Testis (tissue), 2 donors: ENCODE measurements at regions not wholly inside any gene's neighbourhood (a gene's known extent, or its start where the extent isn't known, plus 50 kb on each side); places are given as distances from the start of the nearest gene placed in this dataset.

ENCODE experiments used
- DNase-seq: peaks from one replicate; pipeline ENCODE4 v3.0.0-alpha.2; 2019
- H3K27ac ChIP-seq, 2 donors: fragments of 200-600 bp; sonication (generic); one replicate each; pipeline ENCODE4 v1.5.1; 2019
- H3K27me3 ChIP-seq: fragments of 200-600 bp; sonication (generic); one replicate; pipeline ENCODE4 v1.5.1; 2019
- H3K36me3 ChIP-seq: fragments of 200-600 bp; sonication (generic); one replicate; pipeline ENCODE4 v1.5.1; 2017; ENCODE audit warnings: low read depth; ENCODE audit errors: missing control alignments
- H3K4me1 ChIP-seq: fragments of 200-600 bp; sonication (generic); one replicate; pipeline ENCODE4 v1.5.1; 2019
- H3K4me3 ChIP-seq, 2 donors: fragments of 200-600 bp; sonication (generic); one replicate each; pipeline ENCODE4 v1.5.1; 2017 to 2019
- H3K9me3 ChIP-seq: fragments of 200-600 bp; sonication (generic); one replicate; pipeline ENCODE4 v1.5.1; 2017
- POLR2A ChIP-seq: fragments of 450-650 bp; IDR thresholded peaks from one replicate; pipeline ENCODE4 v1.6.1; 2017; ENCODE audit warnings: antibody characterized with exemption, mild to moderate bottlenecking, moderate library complexity
- WGBS, 2 donors: methylation state at CpG; one replicate each; pipeline ENCODE4 v1.1.5; 2018; 5-methylcytosine and 5-hydroxymethylcytosine counted together
- intact Hi-C: fragments of 100-400 bp; cut with DNase I; formaldehyde crosslinking; loops from one replicate; pipeline ENCODE4 v1.15.1; 2023; ENCODE audit warnings: low total_unique reads
- TF ChIP-seq, protein P1 (sequence below), 3 experiments: fragments of 450-650 bp in 2 of 3; fragments of 200-600 bp in 1 of 3; sonication (generic) in 1 of 3; IDR thresholded peaks; one replicate each; pipeline ENCODE4 v1.5.1; 2016 to 2019; ENCODE audit warnings: antibody characterized with exemption in 3 of 3, mild to moderate bottlenecking in 2 of 3, moderate library complexity in 1 of 3

- no peaks in the 10 kb centered on the region for H3K9me3 ChIP-seq
- H3K27ac ChIP-seq: no peak overlapping the region
- no peak for TF ChIP-seq POLR2A
- TF ChIP-seq, protein P1, sequence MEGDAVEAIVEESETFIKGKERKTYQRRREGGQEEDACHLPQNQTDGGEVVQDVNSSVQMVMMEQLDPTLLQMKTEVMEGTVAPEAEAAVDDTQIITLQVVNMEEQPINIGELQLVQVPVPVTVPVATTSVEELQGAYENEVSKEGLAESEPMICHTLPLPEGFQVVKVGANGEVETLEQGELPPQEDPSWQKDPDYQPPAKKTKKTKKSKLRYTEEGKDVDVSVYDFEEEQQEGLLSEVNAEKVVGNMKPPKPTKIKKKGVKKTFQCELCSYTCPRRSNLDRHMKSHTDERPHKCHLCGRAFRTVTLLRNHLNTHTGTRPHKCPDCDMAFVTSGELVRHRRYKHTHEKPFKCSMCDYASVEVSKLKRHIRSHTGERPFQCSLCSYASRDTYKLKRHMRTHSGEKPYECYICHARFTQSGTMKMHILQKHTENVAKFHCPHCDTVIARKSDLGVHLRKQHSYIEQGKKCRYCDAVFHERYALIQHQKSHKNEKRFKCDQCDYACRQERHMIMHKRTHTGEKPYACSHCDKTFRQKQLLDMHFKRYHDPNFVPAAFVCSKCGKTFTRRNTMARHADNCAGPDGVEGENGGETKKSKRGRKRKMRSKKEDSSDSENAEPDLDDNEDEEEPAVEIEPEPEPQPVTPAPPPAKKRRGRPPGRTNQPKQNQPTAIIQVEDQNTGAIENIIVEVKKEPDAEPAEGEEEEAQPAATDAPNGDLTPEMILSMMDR (IDR thresholded peaks at IDR 0.05): no peak
- H3K4me1 ChIP-seq: peaks cover 2% of the 10 kb centered on the region
- no peak overlapping the region for H3K4me3 ChIP-seq
- 94 to 95% methylated on average over 3 of the region's 3 CpGs for WGBS, 2 donors
- no peaks in the 10 kb centered on the region for H3K27me3 ChIP-seq
- no peaks in the 10 kb centered on the region for H3K36me3 ChIP-seq
- intact Hi-C loops: no loop called here
- DNase-seq: no peak
Measured at GRCh38 chr15:68880382-68880781, 49.9 kb upstream of the SPESP1 start.
